ENCODE measurements at regions not wholly inside any gene's neighbourhood (a gene's known extent, or its start where the extent isn't known, plus 50 kb on each side); places are given as distances from the start of the nearest gene placed in this dataset.

GRCh38 chr11:112810951-112811350, 150.3 kb upstream of the NCAM1 start:
- TF ChIP-seq CTCF (IDR thresholded peaks at IDR 0.05) (no peak), EP300 (IDR thresholded peaks at IDR 0.05; ENCODE audit: low read depth) (no peak)

Measured in transverse colon (tissue), 3 donors.